ENCODE measurements at regions not wholly inside any gene's neighbourhood (a gene's known extent, or its start where the extent isn't known, plus 50 kb on each side); places are given as distances from the start of the nearest gene placed in this dataset.
A peak's percentile ranks its signal among the peaks of the same experiment; 100 is the strongest.

GRCh38 chr4:151866592-151866918 is 105.7 kb upstream of the GATB start:
- intact Hi-C loops (cut with DNase I) = no loop called here
- Histone ChIP-seq H3K27me3 (no peaks in the 10 kb centered on the region), H3K4me3 (no peak overlapping the region), H3K27ac (no peak overlapping the region), H3K9ac (ENCODE audit: low read depth in 2 of 2, low read length in 2 of 2) (no peak overlapping the region), H3K36me3 (no peaks in the 10 kb centered on the region), H3K9me3 (no peaks in the 10 kb centered on the region), H3K4me1 (no peaks in the 10 kb centered on the region)
- no peak for TF ChIP-seq CTCF (IDR thresholded peaks at IDR 0.05)
- DNase-seq = no peak

GRCh38 chr4:151865744-151866591 is 105.2 kb upstream of the GATB start:
- no peak overlapping the region for H3K4me3 ChIP-seq
- no peak overlapping the region for H3K27ac ChIP-seq
- no peaks in the 10 kb centered on the region for H3K27me3 ChIP-seq
- no peaks in the 10 kb centered on the region for H3K4me1 ChIP-seq
- no peak for DNase-seq
- H3K9me3 ChIP-seq = no peaks in the 10 kb centered on the region
- intact Hi-C loops (cut with DNase I) = no loop called here
- no peak for TF ChIP-seq CTCF (IDR thresholded peaks at IDR 0.05)
- H3K9ac ChIP-seq (ENCODE audit: low read depth in 2 of 2, low read length in 2 of 2) = no peak overlapping the region
- no peaks in the 10 kb centered on the region for H3K36me3 ChIP-seq

GRCh38 chr4:151865312-151865711 is 104.5 kb upstream of the GATB start:
- no peaks in the 10 kb centered on the region for H3K9me3 ChIP-seq
- peak; percentile 32 for DNase-seq
- no peak overlapping the region for H3K9ac ChIP-seq (ENCODE audit: low read depth in 2 of 2, low read length in 2 of 2)

GRCh38 chr4:151864068-151864467 is 103.3 kb upstream of the GATB start:
- intact Hi-C loops (cut with DNase I) = no loop called here
- Histone ChIP-seq H3K9ac (ENCODE audit: low read depth in 2 of 2, low read length in 2 of 2) (no peak overlapping the region), H3K4me3 (no peak overlapping the region), H3K27ac (no peak overlapping the region), H3K4me1 (no peaks in the 10 kb centered on the region), H3K36me3 (no peaks in the 10 kb centered on the region), H3K9me3 (no peaks in the 10 kb centered on the region), H3K27me3 (no peaks in the 10 kb centered on the region)
- DNase-seq = no peak
- TF ChIP-seq CTCF (IDR thresholded peaks at IDR 0.05) = no peak

More at GRCh38 chr4:151865312-151865711, 104.5 kb upstream of the GATB start:
- H3K4me1 ChIP-seq = no peaks in the 10 kb centered on the region
- no peak for TF ChIP-seq CTCF (IDR thresholded peaks at IDR 0.05)
- no peaks in the 10 kb centered on the region for H3K36me3 ChIP-seq
- H3K27ac ChIP-seq = no peak overlapping the region
- H3K4me3 ChIP-seq = no peak overlapping the region
- H3K27me3 ChIP-seq = no peaks in the 10 kb centered on the region
- intact Hi-C loops (cut with DNase I) = no loop called here

GRCh38 chr4:151862766-151863165 is 102.0 kb upstream of the GATB start:
- Histone ChIP-seq H3K9ac (ENCODE audit: low read depth in 2 of 2, low read length in 2 of 2) (no peak overlapping the region), H3K36me3 (no peaks in the 10 kb centered on the region), H3K4me3 (no peak overlapping the region), H3K9me3 (no peaks in the 10 kb centered on the region), H3K4me1 (no peaks in the 10 kb centered on the region), H3K27ac (no peak overlapping the region), H3K27me3 (no peaks in the 10 kb centered on the region)
- intact Hi-C loops (cut with DNase I) = no loop called here
- no peak for TF ChIP-seq CTCF (IDR thresholded peaks at IDR 0.05)
- no peak for DNase-seq
